ENCODE measurements at regions not wholly inside any gene's neighbourhood (a gene's known extent, or its start where the extent isn't known, plus 50 kb on each side); places are given as distances from the start of the nearest gene placed in this dataset.

GRCh38 chr4:155491336-155492120, 114.8 kb upstream of the MAP9 start:
- TF ChIP-seq, protein P1, sequence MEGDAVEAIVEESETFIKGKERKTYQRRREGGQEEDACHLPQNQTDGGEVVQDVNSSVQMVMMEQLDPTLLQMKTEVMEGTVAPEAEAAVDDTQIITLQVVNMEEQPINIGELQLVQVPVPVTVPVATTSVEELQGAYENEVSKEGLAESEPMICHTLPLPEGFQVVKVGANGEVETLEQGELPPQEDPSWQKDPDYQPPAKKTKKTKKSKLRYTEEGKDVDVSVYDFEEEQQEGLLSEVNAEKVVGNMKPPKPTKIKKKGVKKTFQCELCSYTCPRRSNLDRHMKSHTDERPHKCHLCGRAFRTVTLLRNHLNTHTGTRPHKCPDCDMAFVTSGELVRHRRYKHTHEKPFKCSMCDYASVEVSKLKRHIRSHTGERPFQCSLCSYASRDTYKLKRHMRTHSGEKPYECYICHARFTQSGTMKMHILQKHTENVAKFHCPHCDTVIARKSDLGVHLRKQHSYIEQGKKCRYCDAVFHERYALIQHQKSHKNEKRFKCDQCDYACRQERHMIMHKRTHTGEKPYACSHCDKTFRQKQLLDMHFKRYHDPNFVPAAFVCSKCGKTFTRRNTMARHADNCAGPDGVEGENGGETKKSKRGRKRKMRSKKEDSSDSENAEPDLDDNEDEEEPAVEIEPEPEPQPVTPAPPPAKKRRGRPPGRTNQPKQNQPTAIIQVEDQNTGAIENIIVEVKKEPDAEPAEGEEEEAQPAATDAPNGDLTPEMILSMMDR (optimal IDR thresholded peaks at IDR 0.05 in 1 of 3, IDR thresholded peaks at IDR 0.05 in 1 of 3, conservative IDR thresholded peaks at IDR 0.05 in 1 of 3; ENCODE audit: extremely low read depth in 1 of 3, insufficient read depth in 2 of 3, low read length in 3 of 3): no peak
- no peak for TF ChIP-seq EZH2 (IDR thresholded peaks at IDR 0.05; ENCODE audit: low read length)
